ENCODE measurements at regions not wholly inside any gene's neighbourhood (a gene's known extent, or its start where the extent isn't known, plus 50 kb on each side); places are given as distances from the start of the nearest gene placed in this dataset.

- no peak for DNase-seq
Measured at GRCh38 chr14:73780896-73781295, 66.7 kb upstream of the PNMA1 start.

- no peak for DNase-seq
Measured at GRCh38 chr14:73780391-73780790, 66.2 kb upstream of the PNMA1 start.

- no peak for DNase-seq
Measured at GRCh38 chr14:73778736-73779135, 64.6 kb upstream of the PNMA1 start.

GRCh38 chr14:73777420-73777819 lies 63.2 kb upstream of the PNMA1 start:
- DNase-seq, result no peak

- no peak for DNase-seq
Measured at GRCh38 chr14:73776194-73776537, 62.0 kb upstream of the PNMA1 start.

- DNase-seq, result no peak
Measured at GRCh38 chr14:73775339-73776193, 61.4 kb upstream of the PNMA1 start.

GRCh38 chr14:73774671-73775070 lies 60.5 kb upstream of the PNMA1 start:
- no peak for DNase-seq

GRCh38 chr14:73774241-73774570 lies 60.0 kb upstream of the PNMA1 start:
- DNase-seq, result no peak

- no peak for DNase-seq
Measured at GRCh38 chr14:73773441-73774240, 59.5 kb upstream of the PNMA1 start.

GRCh38 chr14:73771848-73772638 lies 57.9 kb upstream of the PNMA1 start:
- peak; percentile 88 for DNase-seq

- no peak for DNase-seq
Measured at GRCh38 chr14:73770977-73771847, 57.0 kb upstream of the PNMA1 start.

GRCh38 chr14:73768107-73768506 lies 53.9 kb upstream of the PNMA1 start:
- DNase-seq, result no peak

- DNase-seq, result no peak
Measured at GRCh38 chr14:73764406-73765280, 50.5 kb upstream of the PNMA1 start.
